ENCODE measurements at regions not wholly inside any gene's neighbourhood (a gene's known extent, or its start where the extent isn't known, plus 50 kb on each side); places are given as distances from the start of the nearest gene placed in this dataset.

DNA sequence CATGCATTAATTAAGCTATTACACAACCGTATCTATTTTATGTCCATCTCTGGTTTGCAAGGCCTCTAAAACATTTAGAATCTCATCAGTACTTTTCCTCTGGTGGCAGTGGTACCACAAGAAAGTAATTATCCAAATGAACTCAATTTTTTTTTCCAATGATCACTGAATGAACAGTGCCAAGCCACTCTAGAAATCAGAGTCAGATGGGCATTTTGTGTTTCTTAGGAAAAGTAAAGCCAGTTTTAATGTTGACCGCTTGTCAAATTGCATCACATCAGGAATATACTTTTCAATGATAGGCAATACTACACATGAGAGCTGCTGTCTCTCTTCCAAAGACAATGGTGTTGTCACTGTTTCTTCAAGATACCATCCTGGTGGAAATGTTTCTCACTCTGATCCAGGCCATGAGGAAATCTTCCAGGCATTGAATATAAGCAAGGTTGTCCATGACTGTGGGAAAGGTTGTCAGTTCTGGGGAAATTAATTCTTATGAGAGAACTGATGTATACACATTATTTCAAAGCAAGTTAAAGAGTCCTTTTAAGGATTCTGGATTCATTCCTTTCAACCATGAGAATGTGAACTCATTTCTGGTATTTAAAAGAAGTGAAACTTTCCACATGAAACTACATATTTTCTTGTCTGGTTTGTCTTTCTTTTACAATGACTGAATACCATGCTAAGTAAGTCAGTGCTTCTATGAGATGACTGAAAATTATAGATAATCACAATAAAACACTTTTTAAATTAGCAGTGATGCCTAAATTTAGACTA is 108.8 kb upstream of the TCF21 start:
- no peak for ATAC-seq (ENCODE audit: insufficient read depth, low read depth)

DNA sequence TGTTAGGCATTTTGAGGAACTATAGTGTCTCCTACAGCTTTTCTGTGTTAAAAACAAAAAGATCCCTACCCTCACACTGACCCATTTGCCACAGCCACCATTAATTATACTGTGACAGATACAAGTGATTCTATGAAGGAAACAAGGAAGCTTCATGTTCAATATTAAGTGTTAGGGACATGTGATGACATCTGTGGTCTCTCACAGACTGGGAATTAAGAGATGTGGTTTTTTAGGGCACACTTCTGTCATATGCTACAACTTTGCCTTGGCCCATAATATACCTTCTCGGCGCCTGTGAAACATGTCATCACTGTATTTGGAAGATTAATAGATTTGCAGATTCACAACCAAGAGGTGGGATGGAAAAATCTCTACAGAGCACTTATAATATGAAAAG is 102.9 kb upstream of the TCF21 start:
- Histone ChIP-seq H3K4me1 (ENCODE audit: insufficient read depth, low read length) (no peaks in the 10 kb centered on the region), H3K4me3 (ENCODE audit: low read depth in 1 of 2, low read length in 2 of 2) (no peak overlapping the region), H2AFZ (ENCODE audit: low read depth, low read length) (no peak overlapping the region), H4K20me1 (ENCODE audit: insufficient read depth, low read length) (no peaks in the 10 kb centered on the region), H3K9me3 (ENCODE audit: insufficient read depth, low read length, severe bottlenecking) (no peaks in the 10 kb centered on the region), H3K4me2 (ENCODE audit: insufficient read depth, low read length) (no peak overlapping the region), H3K36me3 (ENCODE audit: insufficient read depth, low read length) (no peaks in the 10 kb centered on the region), H3K9ac (ENCODE audit: low read depth, low read length) (no peak overlapping the region), H3K79me2 (ENCODE audit: insufficient read depth, low read length) (no peaks in the 10 kb centered on the region), H3K27me3 (ENCODE audit: insufficient read depth, low read length, poor library complexity) (no peaks in the 10 kb centered on the region), H3K27ac (ENCODE audit: low read length) (no peak overlapping the region)
- no peak for DNase-seq
- ATAC-seq (ENCODE audit: insufficient read depth, low read depth): no peak
- TF ChIP-seq EZH2 (IDR thresholded peaks at IDR 0.05; ENCODE audit: borderline replicate concordance, low read depth, low read length, severe bottlenecking): no peak
- TF ChIP-seq, protein P1, sequence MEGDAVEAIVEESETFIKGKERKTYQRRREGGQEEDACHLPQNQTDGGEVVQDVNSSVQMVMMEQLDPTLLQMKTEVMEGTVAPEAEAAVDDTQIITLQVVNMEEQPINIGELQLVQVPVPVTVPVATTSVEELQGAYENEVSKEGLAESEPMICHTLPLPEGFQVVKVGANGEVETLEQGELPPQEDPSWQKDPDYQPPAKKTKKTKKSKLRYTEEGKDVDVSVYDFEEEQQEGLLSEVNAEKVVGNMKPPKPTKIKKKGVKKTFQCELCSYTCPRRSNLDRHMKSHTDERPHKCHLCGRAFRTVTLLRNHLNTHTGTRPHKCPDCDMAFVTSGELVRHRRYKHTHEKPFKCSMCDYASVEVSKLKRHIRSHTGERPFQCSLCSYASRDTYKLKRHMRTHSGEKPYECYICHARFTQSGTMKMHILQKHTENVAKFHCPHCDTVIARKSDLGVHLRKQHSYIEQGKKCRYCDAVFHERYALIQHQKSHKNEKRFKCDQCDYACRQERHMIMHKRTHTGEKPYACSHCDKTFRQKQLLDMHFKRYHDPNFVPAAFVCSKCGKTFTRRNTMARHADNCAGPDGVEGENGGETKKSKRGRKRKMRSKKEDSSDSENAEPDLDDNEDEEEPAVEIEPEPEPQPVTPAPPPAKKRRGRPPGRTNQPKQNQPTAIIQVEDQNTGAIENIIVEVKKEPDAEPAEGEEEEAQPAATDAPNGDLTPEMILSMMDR (IDR thresholded peaks at IDR 0.05; ENCODE audit: borderline replicate concordance, extremely low read depth, low read length, poor library complexity, severe bottlenecking): no peak

More for the DNA sequence above, 108.8 kb upstream of the TCF21 start:
- TF ChIP-seq, protein P1 (IDR thresholded peaks at IDR 0.05; ENCODE audit: borderline replicate concordance, extremely low read depth, low read length, poor library complexity, severe bottlenecking): no peak
- no peak for TF ChIP-seq EZH2 (IDR thresholded peaks at IDR 0.05; ENCODE audit: borderline replicate concordance, low read depth, low read length, severe bottlenecking)
- Histone ChIP-seq H4K20me1 (ENCODE audit: insufficient read depth, low read length) (no peaks in the 10 kb centered on the region), H3K4me1 (ENCODE audit: insufficient read depth, low read length) (no peaks in the 10 kb centered on the region), H3K27me3 (ENCODE audit: insufficient read depth, low read length, poor library complexity) (no peaks in the 10 kb centered on the region), H3K9me3 (ENCODE audit: insufficient read depth, low read length, severe bottlenecking) (no peaks in the 10 kb centered on the region), H3K4me3 (ENCODE audit: low read depth in 1 of 2, low read length in 2 of 2) (no peak overlapping the region), H3K9ac (ENCODE audit: low read depth, low read length) (no peak overlapping the region), H3K79me2 (ENCODE audit: insufficient read depth, low read length) (no peaks in the 10 kb centered on the region), H3K4me2 (ENCODE audit: insufficient read depth, low read length) (no peak overlapping the region), H3K27ac (ENCODE audit: low read length) (no peak overlapping the region), H2AFZ (ENCODE audit: low read depth, low read length) (no peak overlapping the region), H3K36me3 (ENCODE audit: insufficient read depth, low read length) (no peaks in the 10 kb centered on the region)
- DNase-seq: no peak

- no peak overlapping the region for H3K27ac ChIP-seq (ENCODE audit: low read length)
- H3K4me3 ChIP-seq (ENCODE audit: low read depth in 1 of 2, low read length in 2 of 2): no peak overlapping the region
- H2AFZ ChIP-seq (ENCODE audit: low read depth, low read length): no peak overlapping the region
- TF ChIP-seq, protein P1 (IDR thresholded peaks at IDR 0.05; ENCODE audit: borderline replicate concordance, extremely low read depth, low read length, poor library complexity, severe bottlenecking): no peak
- no peak for TF ChIP-seq EZH2 (IDR thresholded peaks at IDR 0.05; ENCODE audit: borderline replicate concordance, low read depth, low read length, severe bottlenecking)
- no peaks in the 10 kb centered on the region for H3K4me1 ChIP-seq (ENCODE audit: insufficient read depth, low read length)
- no peak overlapping the region for H3K9ac ChIP-seq (ENCODE audit: low read depth, low read length)
- no peak overlapping the region for H3K4me2 ChIP-seq (ENCODE audit: insufficient read depth, low read length)
- ATAC-seq (ENCODE audit: insufficient read depth, low read depth) (no peak), DNase-seq (no peak)
- H3K36me3 ChIP-seq (ENCODE audit: insufficient read depth, low read length): no peaks in the 10 kb centered on the region
- no peaks in the 10 kb centered on the region for H3K79me2 ChIP-seq (ENCODE audit: insufficient read depth, low read length)
- H3K27me3 ChIP-seq (ENCODE audit: insufficient read depth, low read length, poor library complexity): no peaks in the 10 kb centered on the region
- H3K9me3 ChIP-seq (ENCODE audit: insufficient read depth, low read length, severe bottlenecking): no peaks in the 10 kb centered on the region
- no peaks in the 10 kb centered on the region for H4K20me1 ChIP-seq (ENCODE audit: insufficient read depth, low read length)
Measured at GRCh38 chr6:133787122-133787521, 101.8 kb upstream of the TCF21 start.

Measured in DND-41 (cell line).